CD4-positive, alpha-beta T cell (primary cell): ENCODE measurements at regions not wholly inside any gene's neighbourhood (a gene's known extent, or its start where the extent isn't known, plus 50 kb on each side); places are given as distances from the start of the nearest gene placed in this dataset.

Experiments
- ATAC-seq: fragments of 200-7000 bp; cut with Tn5 transposase; one replicate; pipeline ENCODE4 v1.10.0; 2022; ENCODE audit warnings: mild to moderate bottlenecking; ENCODE audit not compliant: poor library complexity
- CTCF ChIA-PET: fragments of 350-600 bp; sonication (Branson Sonifier 250); formaldehyde crosslinking; loops from one replicate; lab custom pipeline; 2021; ENCODE audit warnings: antibody characterized with exemption, inconsistent platforms; lab: Charles Lee
- POLR2A ChIA-PET: fragments of 350-600 bp; sonication (Branson Sonifier 250); formaldehyde crosslinking; loops from one replicate; lab custom pipeline; 2021; ENCODE audit warnings: antibody characterized with exemption, inconsistent platforms; lab: Charles Lee
- DNase-seq, 14 experiments: peaks; one replicate each; pipeline ENCODE4 v3.0.0-alpha.2; 2013 to 2020; ENCODE audit warnings: mixed read lengths in 2 of 14
- H3K27ac ChIP-seq, 2 donors: one replicate each; pipeline versions ENCODE4 v1.5.1 to v1.7.0; 2013; ENCODE audit warnings: low read length in 2 of 2, low read depth in 1 of 2, mild to moderate bottlenecking in 1 of 2
- H3K27me3 ChIP-seq, 2 experiments: 1 replicate in 1 of 2; 2 replicates in 1 of 2; pipeline versions ENCODE4 v1.6.1 to v1.7.0; 2013; ENCODE audit warnings: low read length in 2 of 2, control low read depth in 1 of 2, mild to moderate bottlenecking in 1 of 2, moderate library complexity in 1 of 2; ENCODE audit not compliant: insufficient read depth in 2 of 2, control insufficient read depth in 1 of 2
- H3K36me3 ChIP-seq: one replicate; pipeline ENCODE4 v1.6.1; 2013; ENCODE audit warnings: low read length, control low read depth; ENCODE audit not compliant: insufficient read depth
- H3K4me1 ChIP-seq: one replicate; pipeline ENCODE4 v1.6.1; 2013; ENCODE audit warnings: low read length, control low read depth; ENCODE audit not compliant: insufficient read depth
- H3K4me3 ChIP-seq: one replicate; pipeline ENCODE4 v1.5.1; 2013; ENCODE audit warnings: mild to moderate bottlenecking, low read length, moderate library complexity
- H3K9me3 ChIP-seq, 2 experiments: 1 replicate in 1 of 2; 2 replicates in 1 of 2; pipeline versions ENCODE4 v1.6.1 to v1.7.0; 2013; ENCODE audit warnings: low read length in 2 of 2, mild to moderate bottlenecking in 2 of 2, control low read depth in 1 of 2, moderate library complexity in 1 of 2; ENCODE audit not compliant: control insufficient read depth in 1 of 2, insufficient read depth in 1 of 2
- H3K27ac Mint-ChIP-seq: one replicate; pipeline ENCODE4 v1.8.0; 2020; ENCODE audit warnings: mixed read lengths
- H3K27me3 Mint-ChIP-seq: one replicate; pipeline ENCODE4 v1.8.0; 2021; ENCODE audit warnings: mixed read lengths
- H3K36me3 Mint-ChIP-seq: one replicate; pipeline ENCODE4 v1.8.0; 2021; ENCODE audit warnings: low read depth, mixed read lengths
- H3K4me1 Mint-ChIP-seq: one replicate; pipeline ENCODE4 v1.8.0; 2021; ENCODE audit warnings: low read depth, mixed read lengths
- H3K4me3 Mint-ChIP-seq: one replicate; pipeline ENCODE4 v1.8.0; 2020; ENCODE audit warnings: mild to moderate bottlenecking, mixed read lengths
- H3K9me3 Mint-ChIP-seq: one replicate; pipeline ENCODE4 v1.8.0; 2020; ENCODE audit warnings: mixed read lengths
- CTCF ChIP-seq: fragments of 200-600 bp; IDR thresholded peaks from one replicate; pipeline ENCODE4 v1.8.0; 2022; ENCODE audit warnings: antibody characterized with exemption, mild to moderate bottlenecking
- intact Hi-C, 2 experiments: fragments of 100-400 bp; cut with DNase I in 1 of 2; cut with micrococcal nuclease in 1 of 2; formaldehyde crosslinking; loops; one replicate each; pipeline versions ENCODE4 v1.15.1 to v1.9.0; 2023 to 2025; cut with DNase I, micrococcal nuclease

GRCh38 chr7:26469188-26469587, 177.5 kb downstream of the SNX10 start:
- no peak overlapping the region for H3K27ac Mint-ChIP-seq
- H3K36me3 Mint-ChIP-seq = no peaks in the 10 kb centered on the region
- Histone ChIP-seq H3K27me3 (peaks cover 0 to 2% of the 10 kb centered on the region in 2 experiments), H3K4me1 (no peaks in the 10 kb centered on the region), H3K36me3 (no peaks in the 10 kb centered on the region), H3K4me3 (no peak overlapping the region), H3K27ac (no peak overlapping the region), H3K9me3 (no peaks in the 10 kb centered on the region)
- no peak overlapping the region for H3K4me3 Mint-ChIP-seq
- ATAC-seq = no peak
- no peaks in the 10 kb centered on the region for H3K4me1 Mint-ChIP-seq
- ChIA-PET CTCF (no interaction called here), POLR2A (no interaction called here)
- H3K27me3 Mint-ChIP-seq = peaks cover 8% of the 10 kb centered on the region
- TF ChIP-seq CTCF = no peak
- no peak for DNase-seq
- H3K9me3 Mint-ChIP-seq = no peaks in the 10 kb centered on the region
- intact Hi-C loops = no loop called here

GRCh38 chr7:26470691-26471090, 179.0 kb downstream of the SNX10 start:
- Histone ChIP-seq H3K4me1 (no peaks in the 10 kb centered on the region), H3K27ac (no peak overlapping the region), H3K4me3 (no peak overlapping the region), H3K9me3 (no peaks in the 10 kb centered on the region), H3K36me3 (no peaks in the 10 kb centered on the region), H3K27me3 (peaks cover 0 to 2% of the 10 kb centered on the region in 2 experiments)
- Mint-ChIP-seq H3K4me3 (no peak overlapping the region), H3K4me1 (no peaks in the 10 kb centered on the region), H3K27me3 (peaks cover 8% of the 10 kb centered on the region), H3K9me3 (no peaks in the 10 kb centered on the region), H3K36me3 (no peaks in the 10 kb centered on the region), H3K27ac (no peak overlapping the region)
- DNase-seq (no peak), ATAC-seq (no peak)
- POLR2A ChIA-PET = no interaction called here
- TF ChIP-seq CTCF = no peak
- CTCF ChIA-PET = no interaction called here
- intact Hi-C loops = no loop called here

GRCh38 chr7:26471306-26472075, 179.8 kb downstream of the SNX10 start:
- no peaks in the 10 kb centered on the region for H3K36me3 Mint-ChIP-seq

More at GRCh38 chr7:26471306-26472075, 179.8 kb downstream of the SNX10 start:
- Histone ChIP-seq H3K4me1 (no peaks in the 10 kb centered on the region), H3K36me3 (no peaks in the 10 kb centered on the region), H3K27me3 (peaks cover 0 to 2% of the 10 kb centered on the region in 2 experiments), H3K4me3 (no peak overlapping the region), H3K9me3 (no peaks in the 10 kb centered on the region), H3K27ac (no peak overlapping the region)
- Mint-ChIP-seq H3K9me3 (no peaks in the 10 kb centered on the region), H3K27ac (no peak overlapping the region), H3K4me3 (no peak overlapping the region), H3K27me3 (peaks cover 8% of the 10 kb centered on the region), H3K4me1 (no peaks in the 10 kb centered on the region)
- CTCF ChIA-PET = no interaction called here
- intact Hi-C loops = no loop called here
- no peak for TF ChIP-seq CTCF
- ATAC-seq (no peak), DNase-seq (no peak)
- POLR2A ChIA-PET = no interaction called here
